Left lobe of liver (tissue), 2 donors: ENCODE measurements at regions not wholly inside any gene's neighbourhood (a gene's known extent, or its start where the extent isn't known, plus 50 kb on each side); places are given as distances from the start of the nearest gene placed in this dataset.
A peak's percentile ranks its signal among the peaks of the same experiment; 100 is the strongest.
"Not testable (repeated sequence)": the region's sequence is repeated elsewhere in the genome, so short reads cannot be mapped to it uniquely, and the experiment has no call there.

Experiments used
- ATAC-seq: fragments of 200-7000 bp; cut with Tn5 transposase; one replicate; pipeline ENCODE4 v1.9.1; 2020; ENCODE audit warnings: mild to moderate bottlenecking, moderate library complexity
- DNase-seq: peaks from one replicate; pipeline ENCODE4 v3.0.0-alpha.2; 2020; ENCODE audit warnings: low spot score
- donor health status: DM: no; HTN: no; CAD: no; lungs with moderate emphysema.
- donor health status: DM: no; HTN: yes; CAD: no.

DNA sequence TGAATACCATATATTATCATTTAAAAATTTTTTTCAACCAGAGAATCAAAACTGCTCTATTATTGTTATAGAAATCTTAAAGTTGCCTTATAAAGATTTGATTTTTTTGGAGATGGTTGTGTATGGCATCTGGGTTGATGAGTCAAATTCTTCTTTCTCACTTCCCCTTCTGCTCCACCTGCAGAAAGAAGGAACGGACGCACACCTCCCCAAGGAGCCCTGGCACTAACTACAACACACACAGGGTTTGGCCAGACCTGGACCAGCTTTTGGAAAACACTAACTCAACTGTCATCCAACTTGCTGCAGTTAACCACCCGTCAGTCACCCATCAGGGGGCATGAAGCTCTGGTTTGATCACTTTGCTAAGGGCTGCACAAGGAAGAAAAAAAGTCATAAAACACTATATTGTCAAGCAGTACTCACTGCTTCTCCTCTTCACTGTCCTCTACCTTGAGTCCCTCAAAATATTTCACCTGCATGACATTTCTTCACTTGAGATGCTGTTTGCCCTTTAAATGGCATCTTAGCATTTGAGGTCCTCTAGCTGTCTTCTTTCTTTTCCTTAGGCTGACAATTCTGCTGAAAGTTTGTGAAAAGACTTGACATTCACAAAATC, 266.7 kb upstream of the PHF14 start:
- no peak for ATAC-seq
- DNase-seq = no peak

DNA sequence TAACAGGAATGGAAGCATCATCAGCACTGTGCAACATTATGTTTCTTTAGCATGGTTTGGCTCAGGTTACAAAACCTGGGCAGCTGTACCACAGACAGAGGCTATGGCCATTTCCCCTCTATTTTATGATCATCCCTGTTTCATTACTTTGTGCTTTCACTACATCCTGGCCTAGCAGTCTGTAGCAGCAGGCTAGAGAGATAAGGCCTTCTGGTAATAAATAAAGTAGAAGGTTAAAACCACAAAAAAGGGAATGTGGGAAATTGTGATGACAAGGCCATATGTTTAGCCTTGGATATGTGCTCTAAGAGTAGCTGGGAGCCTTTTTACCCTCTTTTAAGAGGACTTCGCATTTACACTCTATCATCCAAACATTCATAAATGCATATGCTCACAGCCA, 266.2 kb upstream of the PHF14 start:
- ATAC-seq (no peak), DNase-seq (no peak)

DNA sequence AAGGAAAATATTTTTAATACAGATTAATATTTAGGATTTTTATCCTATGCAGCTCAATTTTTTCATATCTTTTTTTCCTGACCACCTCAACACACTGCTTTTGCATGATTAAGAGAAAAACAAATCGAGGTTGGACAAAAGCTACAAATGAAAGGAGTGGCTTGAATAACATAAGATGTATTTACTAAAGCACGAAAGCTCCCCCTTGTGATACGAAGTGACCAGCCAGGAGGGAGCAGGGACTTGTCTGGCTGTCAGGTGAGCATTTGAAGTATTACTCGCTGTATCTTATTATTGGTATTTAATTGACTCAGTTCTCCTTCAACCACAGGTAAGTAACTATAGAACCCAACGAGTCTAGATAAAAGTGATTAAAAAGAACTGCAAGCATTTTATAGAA, 265.2 kb upstream of the PHF14 start:
- DNase-seq (peak; percentile 54), ATAC-seq (peak; percentile 97)

DNA sequence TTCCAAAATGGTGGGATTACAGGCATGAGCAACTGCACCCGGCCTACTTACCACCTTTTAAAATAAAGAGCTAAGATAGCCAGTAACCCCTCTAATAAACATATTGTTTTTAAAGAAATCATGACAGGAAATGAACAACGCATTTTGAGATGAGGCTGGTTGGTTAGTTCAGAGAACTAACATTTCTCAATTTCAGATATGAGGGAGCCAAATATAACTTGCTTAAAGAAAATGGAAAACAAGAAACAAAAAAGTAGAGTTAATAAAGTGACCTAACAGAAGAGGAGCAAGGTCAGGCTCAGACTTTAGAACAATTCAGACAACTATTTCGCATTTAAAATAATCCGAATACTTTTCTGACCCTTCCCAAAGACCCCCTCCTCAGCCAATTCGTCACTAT, 254.9 kb upstream of the PHF14 start:
- no peak for ATAC-seq
- no peak for DNase-seq

DNA sequence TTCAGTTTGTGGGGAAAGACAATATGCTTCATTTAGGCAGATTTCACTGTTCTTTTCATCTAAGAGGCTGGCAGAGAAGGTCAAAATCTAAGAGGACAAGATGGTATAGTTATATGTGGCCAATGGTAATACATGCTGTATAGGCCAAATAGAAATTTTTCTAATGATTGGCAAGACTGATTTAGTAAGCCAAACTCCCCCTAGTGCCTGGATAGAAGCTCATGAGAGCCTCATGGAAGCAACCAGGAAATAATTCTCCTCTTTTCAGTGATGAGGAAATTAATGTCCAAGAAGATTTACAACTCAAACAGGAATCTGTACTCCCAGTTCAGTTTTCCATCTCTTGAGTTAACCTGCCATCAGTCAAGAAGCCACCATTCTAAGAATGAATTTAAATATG, 253.6 kb upstream of the PHF14 start:
- DNase-seq = no peak
- no peak for ATAC-seq

DNA sequence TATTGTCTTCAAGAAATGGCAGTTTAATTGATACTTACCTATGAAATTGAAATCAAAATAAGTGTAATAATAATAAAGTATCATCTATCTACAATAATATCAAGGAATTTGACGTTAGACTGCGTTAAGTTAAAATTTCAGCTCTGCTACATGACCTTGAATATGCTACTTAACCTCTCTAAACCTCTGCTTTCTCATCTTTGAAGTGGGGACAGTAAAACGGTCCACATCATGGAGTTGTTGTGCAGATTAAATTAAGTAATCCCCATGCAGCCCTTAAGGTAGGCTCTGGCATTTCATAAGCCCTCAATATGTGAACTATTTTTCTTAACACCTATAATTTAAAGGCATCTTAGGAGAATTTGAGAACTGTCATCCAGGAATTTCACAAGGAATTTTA, 252.4 kb upstream of the PHF14 start:
- ATAC-seq (no peak), DNase-seq (no peak)

DNA sequence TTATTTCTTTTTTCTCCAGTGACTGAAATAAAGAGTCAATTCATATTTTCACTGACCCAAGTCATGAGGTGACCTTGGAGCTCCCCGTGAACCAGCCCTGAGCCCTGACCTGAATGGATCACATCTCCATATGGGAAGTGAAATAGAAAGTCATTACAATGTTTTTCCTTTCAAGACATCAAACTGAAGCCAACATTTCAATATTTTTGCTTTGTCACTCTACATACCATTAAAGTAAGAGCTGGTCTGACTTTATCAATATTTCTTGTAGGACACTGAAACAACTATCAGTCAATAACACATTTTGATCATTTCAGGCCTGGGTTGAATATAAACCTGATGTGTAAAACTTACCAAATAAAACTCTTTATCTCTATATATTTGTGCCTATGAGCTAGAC, 249.8 kb upstream of the PHF14 start:
- ATAC-seq = no peak
- DNase-seq = no peak

DNA sequence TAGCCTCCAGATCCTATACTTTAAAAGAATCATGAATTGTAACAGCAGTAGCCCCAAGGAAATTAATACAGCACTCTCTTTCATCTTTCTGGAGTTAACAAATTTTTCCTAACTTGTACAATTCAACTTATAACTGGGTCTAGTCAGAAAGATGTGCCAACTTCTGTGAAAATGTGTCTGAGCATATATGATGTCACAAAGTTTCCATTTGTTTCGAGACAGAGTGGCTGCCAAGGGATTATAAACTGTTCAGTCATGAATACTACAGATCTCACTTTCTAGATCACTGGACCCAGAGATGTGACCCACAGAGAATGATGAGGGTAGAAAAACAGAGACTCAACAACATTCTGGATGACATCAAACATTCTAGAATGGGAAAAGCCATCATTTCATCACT, 249.2 kb upstream of the PHF14 start:
- ATAC-seq = no peak
- no peak for DNase-seq

DNA sequence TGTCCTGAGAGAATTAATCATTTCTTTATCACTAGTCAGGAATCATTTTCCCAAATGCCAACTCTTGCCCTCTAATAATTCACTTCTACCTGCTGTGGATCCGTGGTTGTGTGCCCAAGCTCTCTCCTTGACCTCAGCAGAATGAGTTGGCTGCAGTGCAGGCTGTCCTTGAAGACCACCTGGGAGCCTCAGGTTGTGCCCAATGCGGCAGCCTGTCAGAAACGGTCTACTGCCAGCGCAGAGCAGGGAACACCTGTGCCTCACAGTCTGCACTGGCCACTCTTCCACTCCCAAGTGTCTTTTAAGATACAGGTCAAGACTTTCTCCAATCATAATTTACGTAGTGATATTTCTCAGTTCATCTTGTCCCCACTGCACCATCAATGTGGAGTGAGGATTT, 246.0 kb upstream of the PHF14 start:
- DNase-seq (no peak), ATAC-seq (no peak)

DNA sequence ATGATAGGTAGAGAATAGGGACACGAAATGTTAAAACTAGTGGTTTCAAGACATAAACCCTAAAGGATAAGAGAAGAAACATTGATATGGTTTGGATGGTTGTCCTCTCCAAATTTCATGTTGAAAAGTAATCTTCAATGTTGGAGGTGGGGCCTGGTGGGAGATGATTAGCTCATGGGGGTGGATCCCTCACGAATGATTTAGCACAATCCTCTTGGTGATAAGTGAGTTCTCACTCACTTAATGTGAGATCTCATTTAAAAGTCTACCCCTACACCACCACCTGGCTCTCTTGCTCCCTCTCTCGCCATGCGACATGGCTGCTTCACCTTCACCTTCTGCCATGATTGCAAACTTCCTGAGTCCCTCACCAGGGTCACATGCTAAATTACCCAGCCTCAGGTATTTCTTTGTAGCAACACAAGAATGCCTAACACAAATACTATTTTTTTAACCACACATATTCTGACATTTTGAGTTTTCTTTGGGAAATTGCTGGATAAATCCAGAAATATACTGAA, 242.4 kb upstream of the PHF14 start:
- ATAC-seq (no peak), DNase-seq (no peak)

DNA sequence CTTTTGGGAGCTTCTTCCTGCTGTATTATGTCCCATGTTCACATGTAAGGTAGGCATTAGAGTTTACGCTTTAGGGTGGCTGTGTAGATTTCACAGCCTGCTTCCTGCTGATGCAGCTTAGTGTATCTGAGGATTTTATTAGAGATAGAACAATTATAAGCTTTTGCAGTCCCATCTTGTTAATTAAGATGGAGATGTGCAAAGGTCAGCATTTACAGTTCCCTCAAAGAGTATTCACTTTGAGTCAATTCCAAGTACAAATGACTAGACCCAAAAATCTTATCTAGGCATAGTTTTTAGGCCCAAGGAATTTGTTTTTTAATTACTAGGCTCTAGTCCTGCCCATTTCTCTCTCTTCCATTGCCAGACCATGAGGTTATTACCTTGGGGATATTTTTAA, 239.9 kb upstream of the PHF14 start:
- no peak for DNase-seq

DNA sequence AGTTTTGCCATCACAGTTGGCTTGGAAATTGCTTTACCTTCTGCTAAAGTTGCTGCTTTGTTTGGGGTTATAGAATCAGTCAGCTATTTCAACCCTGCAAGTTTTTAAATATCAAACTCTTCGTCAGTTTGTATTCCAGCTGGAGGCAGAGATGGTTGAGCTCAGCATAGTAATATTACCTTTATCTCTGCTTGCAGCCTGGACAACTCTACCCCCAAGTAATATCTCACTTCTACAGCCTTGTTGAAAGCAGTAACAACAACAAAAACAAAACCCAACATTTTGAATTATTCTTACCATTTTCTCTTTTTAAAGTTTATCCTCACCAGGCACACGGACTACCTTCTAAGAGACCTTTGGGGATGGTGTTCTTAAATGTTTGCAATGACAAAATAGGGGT, 239.1 kb upstream of the PHF14 start:
- DNase-seq = no peak
- ATAC-seq = no peak

More for the DNA sequence above, 239.9 kb upstream of the PHF14 start:
- no peak for ATAC-seq

DNA sequence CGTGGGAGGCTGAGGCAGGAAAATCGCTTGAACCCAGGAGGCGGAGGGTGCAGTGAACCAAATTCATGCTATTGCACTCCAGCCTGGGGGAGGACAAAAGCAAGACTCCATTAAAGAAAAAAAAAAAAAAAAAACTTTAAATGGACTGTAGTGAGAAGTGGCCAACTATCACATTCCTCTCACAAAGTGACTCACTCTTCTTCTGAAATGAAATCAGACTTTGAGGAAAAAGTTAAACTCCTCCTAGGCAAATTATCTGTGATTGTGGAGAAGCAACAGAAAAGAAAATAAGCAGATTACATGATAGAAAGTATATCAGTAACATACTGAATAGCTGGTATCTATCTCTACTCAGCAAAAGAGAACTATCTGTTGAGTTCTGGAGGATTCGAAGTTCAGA, 234.3 kb upstream of the PHF14 start:
- no peak for DNase-seq
- ATAC-seq = no peak

DNA sequence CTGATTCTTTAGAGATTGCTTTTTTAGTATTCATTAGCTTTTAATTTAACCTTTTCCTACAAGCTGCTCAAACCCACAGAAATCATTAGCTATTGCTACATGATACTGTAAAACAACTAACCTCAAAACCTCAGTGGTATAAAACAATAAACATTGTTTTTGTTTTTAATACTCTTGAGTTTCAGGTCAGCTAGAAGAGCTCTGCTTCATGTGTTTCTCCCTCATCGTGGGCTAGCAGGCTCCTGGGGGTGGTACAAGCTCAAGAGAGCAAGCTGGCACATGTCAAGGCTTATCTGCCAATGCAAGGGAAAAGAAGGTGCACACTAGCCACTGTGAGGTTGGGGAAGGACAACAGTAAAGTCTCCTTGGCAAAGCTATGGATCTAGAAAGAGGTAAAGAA, 232.9 kb upstream of the PHF14 start:
- ATAC-seq (no peak), DNase-seq (no peak)

DNA sequence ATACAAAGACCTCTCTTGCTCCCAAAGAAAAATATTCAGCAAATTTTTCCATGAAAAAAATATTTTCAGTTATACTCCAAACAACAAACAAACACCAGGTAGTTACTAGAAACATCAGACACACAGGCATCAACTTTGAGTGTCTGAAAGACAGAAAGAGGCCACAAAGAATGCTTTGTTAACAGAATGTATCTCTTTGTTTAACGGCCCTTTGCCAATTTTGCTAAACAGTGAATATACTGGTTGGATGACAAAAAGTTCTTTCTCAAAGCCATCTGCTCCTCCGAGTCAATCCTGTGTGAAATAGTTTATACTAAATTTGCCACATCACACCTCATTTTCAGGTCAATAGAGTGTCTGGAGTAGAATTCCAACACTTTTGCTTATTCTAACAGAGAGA, 216.7 kb upstream of the PHF14 start:
- ATAC-seq = no peak
- DNase-seq = no peak

DNA sequence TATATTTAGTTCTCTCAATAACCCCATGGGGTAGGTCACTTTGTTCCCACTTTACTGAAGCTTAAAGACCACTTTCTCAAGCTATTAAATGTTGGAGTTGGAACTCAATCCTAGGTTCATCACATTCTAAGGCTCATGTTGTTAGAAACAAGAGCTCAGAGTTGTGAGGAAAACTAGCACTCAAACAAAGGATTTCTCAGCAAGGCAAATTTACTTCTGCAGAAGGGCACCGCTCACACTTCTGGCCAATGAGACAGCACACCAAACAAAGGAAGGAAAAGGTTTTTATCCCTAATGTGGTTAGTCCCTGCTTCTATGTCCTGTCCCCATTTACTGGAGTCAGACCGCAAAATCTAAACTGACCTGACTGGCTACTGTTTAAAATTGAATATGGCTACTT, 214.6 kb upstream of the PHF14 start:
- ATAC-seq (no peak), DNase-seq (no peak)

DNA sequence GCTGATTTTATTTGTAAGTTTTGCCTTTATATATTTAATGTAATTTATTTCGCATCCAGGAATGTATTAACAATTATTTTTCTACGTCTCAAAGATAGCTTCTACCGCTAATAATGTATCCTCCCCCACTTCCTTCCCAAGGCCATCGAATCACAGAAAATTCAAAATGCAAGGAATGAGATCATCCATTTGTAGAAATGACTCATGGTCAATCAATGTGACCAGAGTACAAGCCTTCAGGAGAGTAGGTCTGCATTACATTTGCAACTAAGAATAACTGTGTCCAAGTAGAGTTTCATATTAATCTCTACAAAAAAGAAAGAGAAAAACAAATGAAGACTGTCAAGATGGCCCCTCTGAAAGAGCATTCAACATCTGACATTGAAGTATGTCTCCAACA, 205.9 kb upstream of the PHF14 start:
- DNase-seq (no peak), ATAC-seq (no peak)

DNA sequence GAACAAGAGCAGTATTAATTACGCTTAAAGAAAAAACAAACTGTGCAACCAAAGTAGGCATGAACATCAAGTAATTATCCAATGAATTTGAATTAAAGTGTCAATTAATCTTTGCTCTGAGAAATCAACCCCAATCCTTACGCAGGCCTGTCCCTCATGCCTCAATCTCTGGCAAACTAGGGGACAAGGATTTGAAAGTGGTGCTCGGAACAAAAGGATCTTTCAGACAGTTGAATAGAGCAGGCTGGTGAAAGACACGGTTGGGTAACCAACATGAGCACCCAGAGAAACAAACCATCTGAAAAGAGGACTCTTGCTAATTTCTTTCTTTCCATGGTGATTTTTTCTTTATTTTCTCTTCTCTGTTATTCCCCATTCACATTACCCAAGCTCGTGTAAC, 203.5 kb upstream of the PHF14 start:
- no peak for ATAC-seq
- no peak for DNase-seq

DNA sequence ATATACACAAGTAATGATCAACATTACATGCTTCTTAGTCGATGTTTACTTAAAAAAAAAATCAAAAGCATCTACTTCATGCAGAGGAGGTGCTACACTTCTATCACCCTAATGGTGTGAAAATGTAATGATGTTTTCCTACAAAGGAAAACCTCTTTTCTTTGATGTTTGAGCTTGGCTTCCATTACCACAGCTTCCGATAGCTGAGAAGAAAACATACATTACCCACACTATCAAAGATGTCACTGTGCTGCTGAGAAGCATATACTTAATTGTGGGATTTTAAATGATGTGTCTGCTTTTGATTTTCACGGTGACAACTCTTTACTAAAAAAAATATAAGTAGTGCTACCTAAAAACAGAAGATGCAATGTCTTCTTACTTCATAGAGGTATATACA, 200.2 kb upstream of the PHF14 start:
- no peak for DNase-seq
- no peak for ATAC-seq

DNA sequence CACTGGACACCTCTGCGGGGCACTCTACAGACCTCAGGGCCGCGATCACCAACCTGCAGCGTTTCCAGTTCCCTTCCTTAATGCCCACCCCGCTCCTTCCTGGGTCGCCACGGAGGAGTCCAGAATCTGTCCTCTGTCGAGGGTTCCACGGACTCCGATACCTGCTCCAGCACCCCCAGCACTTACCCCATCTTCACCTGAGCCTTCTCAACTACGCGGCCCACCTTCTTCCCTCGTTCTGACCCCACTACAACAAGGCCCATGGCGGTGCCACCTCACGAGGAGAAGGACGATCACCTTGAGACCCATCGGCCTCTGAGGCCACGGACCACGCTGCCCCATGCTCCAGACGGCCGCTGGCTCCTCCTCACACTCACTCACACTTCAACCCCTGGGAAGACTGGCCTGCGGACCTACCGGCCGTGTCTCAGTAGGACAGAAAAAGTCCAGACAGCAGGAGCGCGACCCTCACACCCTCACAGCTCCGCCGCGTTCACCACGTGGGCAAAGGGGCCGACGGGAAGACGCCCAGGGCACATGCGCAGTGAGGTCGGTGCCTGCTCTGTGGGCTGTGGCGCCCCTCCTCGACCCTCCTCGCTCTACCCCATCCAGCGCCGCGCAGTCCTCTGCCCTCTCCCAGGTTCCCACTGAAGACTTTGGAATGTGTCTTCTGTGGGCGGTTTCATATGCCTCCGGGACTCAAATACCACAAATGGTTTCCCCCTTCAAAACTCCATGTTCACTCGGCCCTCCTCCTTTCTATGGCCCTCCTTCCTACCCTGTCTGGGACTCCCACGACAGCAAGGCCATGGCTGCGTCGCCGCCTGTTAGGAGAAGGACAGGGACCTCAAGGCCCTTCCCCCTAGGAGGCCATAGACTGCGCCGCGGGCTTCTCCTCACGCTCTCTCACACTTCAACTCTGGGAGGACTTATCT, 193.9 kb upstream of the PHF14 start:
- ATAC-seq (no peak), DNase-seq (no peak)

DNA sequence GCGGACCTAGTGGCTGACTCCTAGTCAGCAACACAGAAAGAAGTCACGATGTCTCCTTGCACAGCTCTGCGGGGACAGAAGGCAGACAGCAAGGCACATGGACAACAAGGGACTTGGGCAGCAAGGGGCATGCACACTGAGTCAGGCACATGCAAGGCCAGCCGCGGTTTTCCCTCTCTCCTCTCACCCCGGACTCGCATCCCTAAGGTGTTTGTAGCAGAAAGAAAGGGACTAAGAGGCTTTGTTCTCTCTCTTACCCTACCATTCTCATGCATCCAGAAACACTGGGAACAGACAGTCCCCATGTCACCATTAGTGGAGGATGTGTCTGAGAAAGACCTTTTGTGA, 193.3 kb upstream of the PHF14 start:
- no peak for DNase-seq
- no peak for ATAC-seq

DNA sequence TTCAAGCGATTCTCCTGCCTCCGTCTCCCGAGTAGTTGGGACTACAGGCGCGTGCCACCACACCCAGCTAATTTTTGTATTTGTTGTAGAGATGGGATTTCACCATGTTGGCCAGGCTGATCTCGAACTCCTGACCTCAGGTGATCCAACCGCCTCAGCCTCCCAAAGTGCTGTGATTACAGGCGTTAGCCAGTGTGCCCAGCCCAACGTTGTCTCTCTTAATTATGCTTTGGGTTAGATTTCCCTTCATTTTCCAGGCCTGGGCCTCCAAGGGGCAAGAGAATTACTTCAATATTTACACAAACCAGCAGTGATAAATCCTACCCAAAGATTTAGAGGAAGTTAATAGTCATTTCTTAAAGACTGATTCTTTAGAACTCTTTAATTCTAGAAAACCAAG, 186.7 kb upstream of the PHF14 start:
- DNase-seq = not testable (repeated sequence)

DNA sequence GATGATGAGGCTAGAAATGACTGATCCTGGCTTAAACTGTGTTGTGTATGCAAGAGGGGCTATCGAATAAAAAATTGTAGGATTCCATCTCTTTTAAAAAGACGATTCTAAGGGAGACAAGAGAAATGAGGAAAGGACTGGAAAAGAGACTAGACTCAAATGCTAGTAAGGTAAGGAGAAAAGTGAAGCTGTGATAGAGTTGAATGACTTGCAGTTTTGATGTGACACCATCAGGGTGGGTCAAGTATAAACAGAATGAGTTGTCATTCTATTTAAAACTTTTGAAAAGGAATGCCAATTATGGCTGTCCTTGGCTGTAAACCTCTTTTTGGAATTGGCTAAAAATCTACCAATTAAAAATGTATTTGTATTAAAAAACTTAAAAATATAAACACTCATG, 184.5 kb upstream of the PHF14 start:
- ATAC-seq (no peak), DNase-seq (no peak)

More for the DNA sequence above, 186.7 kb upstream of the PHF14 start:
- ATAC-seq = not testable (repeated sequence)
